GM18511 (cell line): ENCODE measurements at regions not wholly inside any gene's neighbourhood (a gene's known extent, or its start where the extent isn't known, plus 50 kb on each side); places are given as distances from the start of the nearest gene placed in this dataset.
A peak's percentile ranks its signal among the peaks of the same experiment; 100 is the strongest.
"Not testable (repeated sequence)": the region's sequence is repeated elsewhere in the genome, so short reads cannot be mapped to it uniquely, and the experiment has no call there.

Experiments used
- ATAC-seq: cut with Tn5 transposase; IDR thresholded peaks from one replicate; pipeline ENCODE4 v1.9.1; 2021; ENCODE audit warnings: mild to moderate bottlenecking, moderate library complexity; ENCODE audit not compliant: unreplicated experiment

- no peak for ATAC-seq
Measured at GRCh38 chr6:135647521-135647920, 150.0 kb upstream of the AHI1 start.

GRCh38 chr6:135651964-135652755 is 154.6 kb upstream of the AHI1 start:
- peak; percentile 97 for ATAC-seq

GRCh38 chr6:135655055-135655454 is 157.5 kb upstream of the AHI1 start:
- no peak for ATAC-seq

GRCh38 chr6:135657207-135657606 is 159.7 kb upstream of the AHI1 start:
- no peak for ATAC-seq

- no peak for ATAC-seq
Measured at GRCh38 chr6:135658481-135658880, 160.9 kb upstream of the AHI1 start.

GRCh38 chr6:135658916-135659315 is 161.4 kb upstream of the AHI1 start:
- no peak for ATAC-seq

GRCh38 chr6:135664527-135664926 is 167.0 kb upstream of the AHI1 start:
- no peak for ATAC-seq

- ATAC-seq, result no peak
Measured at GRCh38 chr6:135665935-135666334, 168.4 kb upstream of the AHI1 start.

- no peak for ATAC-seq
Measured at GRCh38 chr6:135667691-135668455, 170.3 kb upstream of the AHI1 start.

- ATAC-seq, result no peak
Measured at GRCh38 chr6:135672256-135672655, 174.7 kb upstream of the AHI1 start.

GRCh38 chr6:135673501-135674309 is 176.2 kb upstream of the AHI1 start:
- ATAC-seq, result no peak

GRCh38 chr6:135675026-135675425 is 176.5 kb upstream of the PDE7B start:
- ATAC-seq, result no peak

GRCh38 chr6:135675862-135676261 is 175.6 kb upstream of the PDE7B start:
- ATAC-seq, result no peak

- no peak for ATAC-seq
Measured at GRCh38 chr6:135680964-135681913, 170.3 kb upstream of the PDE7B start.

- no peak for ATAC-seq
Measured at GRCh38 chr6:135686784-135687301, 164.7 kb upstream of the PDE7B start.

- ATAC-seq, result not testable (repeated sequence)
Measured at GRCh38 chr6:135688476-135688875, 163.0 kb upstream of the PDE7B start.

- ATAC-seq, result no peak
Measured at GRCh38 chr6:135692426-135692825, 159.1 kb upstream of the PDE7B start.

GRCh38 chr6:135693811-135694370 is 157.6 kb upstream of the PDE7B start:
- no peak for ATAC-seq

- no peak for ATAC-seq
Measured at GRCh38 chr6:135699705-135700104, 151.8 kb upstream of the PDE7B start.

GRCh38 chr6:135701426-135701825 is 150.1 kb upstream of the PDE7B start:
- ATAC-seq, result no peak
